Stimulated activated CD8-positive, alpha-beta memory T cell treated with anti-CD3 and anti-CD28 coated beads, Interleukin-15, amount 100 ng/mL, for 1 hour (primary cell): ENCODE measurements at regions not wholly inside any gene's neighbourhood (a gene's known extent, or its start where the extent isn't known, plus 50 kb on each side); places are given as distances from the start of the nearest gene placed in this dataset.

ENCODE experiments used
- DNase-seq: peaks from one replicate; pipeline ENCODE4 v3.0.0-alpha.2; 2020; ENCODE audit warnings: low read depth

DNA sequence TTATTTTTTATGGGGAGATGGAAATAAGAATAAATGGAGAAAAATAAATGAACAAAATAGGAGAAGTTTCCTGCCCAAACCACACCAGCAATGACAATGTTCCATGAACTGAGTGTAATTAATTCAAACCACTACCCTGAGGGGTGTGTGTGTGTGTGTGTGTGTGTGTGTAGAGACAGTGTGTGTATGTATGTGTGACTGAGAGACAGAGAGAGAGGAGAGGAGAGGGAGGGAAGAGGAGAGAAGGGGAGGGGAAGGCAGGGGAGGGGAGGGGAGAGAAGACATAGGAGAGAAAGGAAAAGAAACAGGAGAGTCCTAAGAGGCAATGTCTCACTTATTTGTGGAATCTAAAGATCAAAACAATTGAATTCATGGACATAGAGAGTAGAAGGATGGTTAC, 65.0 kb upstream of the POU2AF1 start:
- DNase-seq = no peak

DNA sequence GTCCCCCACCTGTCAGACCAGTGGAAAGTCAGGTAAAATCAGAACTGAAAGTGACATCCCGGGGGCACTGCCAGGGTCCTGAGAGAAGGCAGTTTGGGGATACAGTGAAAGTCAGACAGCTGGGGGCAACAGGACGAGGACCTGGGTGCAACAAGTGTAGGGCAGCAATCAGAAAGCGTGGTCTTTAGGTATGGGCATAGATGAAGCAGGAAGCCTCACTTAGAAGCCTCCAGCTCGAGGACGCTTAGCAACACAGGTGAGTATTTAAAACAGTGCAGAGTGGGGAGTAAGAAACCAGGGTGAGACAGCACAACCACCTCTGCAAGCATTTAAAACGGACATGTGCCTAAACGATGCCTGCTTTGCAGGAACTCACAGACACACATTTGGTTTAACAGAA, 64.6 kb upstream of the POU2AF1 start:
- DNase-seq = no peak

DNA sequence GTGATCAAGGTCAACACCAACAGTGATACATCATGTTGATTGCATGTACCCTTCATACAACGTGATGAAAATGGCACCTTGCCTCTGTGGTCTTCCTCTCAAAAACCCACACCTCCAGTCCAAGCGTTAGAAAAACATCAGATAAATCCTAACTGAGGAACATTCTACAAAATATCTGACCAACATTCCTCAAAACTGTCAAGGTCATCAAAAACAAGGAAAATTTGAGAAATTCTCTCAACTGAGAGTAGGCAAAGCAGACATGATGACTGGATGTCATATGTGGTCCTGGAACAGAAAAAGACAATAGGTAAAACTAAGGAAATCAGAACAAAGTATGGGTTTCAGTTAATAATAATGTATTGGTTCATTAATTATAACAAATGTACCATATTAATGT, 64.0 kb upstream of the POU2AF1 start:
- DNase-seq = no peak

DNA sequence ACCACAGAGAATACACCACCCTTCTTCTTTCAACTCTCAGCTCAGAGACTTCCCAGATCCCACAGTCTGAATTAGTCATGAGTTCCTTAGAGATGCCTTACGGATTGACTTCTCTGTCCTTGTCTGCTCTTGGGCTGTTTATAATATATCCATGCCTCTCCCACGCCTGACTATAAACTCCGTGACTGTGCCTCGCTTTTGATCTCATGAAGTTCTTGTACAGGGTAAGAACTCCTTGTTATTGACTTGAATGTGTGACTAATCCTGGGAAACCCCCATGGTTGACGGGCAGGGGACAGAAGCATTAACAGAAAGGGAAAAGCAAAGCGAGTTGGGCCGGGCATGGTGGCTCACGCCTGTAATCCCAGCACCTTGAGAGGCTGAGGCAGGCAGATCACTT, 62.4 kb upstream of the POU2AF1 start:
- no peak for DNase-seq

DNA sequence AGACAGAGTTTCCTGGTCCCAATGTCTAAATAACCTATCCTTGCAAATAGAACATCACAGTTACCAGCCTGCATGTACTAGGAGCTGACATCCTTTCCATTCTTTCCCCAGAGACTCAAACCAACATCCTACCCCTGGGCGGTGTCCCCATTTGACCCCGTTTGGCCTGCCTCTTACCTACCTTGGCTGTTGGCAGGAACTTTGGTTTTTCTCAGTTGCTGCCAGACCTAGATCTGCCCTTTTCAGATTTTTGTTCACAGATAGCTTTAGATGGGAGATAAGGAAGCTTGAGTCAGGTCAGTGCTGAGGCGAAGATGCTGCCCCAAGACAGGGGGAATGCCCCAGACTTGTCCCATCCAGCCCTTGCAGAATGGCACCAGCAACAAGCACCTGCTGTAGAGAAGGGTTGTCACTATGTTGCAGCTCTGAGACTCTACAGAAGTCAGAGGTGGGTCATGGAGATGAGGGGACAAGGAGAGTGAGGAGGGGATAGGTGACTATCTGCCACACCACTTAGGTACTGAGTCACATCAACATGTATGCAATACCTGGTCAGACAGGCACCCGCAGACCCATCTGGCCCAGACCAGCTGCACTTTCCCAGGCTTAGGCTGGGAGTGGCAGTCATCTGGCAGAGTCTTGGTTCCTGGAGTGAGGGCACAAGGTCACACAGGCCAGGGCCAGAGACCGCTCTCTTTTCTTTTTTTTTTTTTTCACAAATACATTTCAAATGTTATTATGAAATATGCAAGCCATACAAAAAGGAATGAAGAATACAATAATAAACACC, 61.5 kb upstream of the POU2AF1 start:
- DNase-seq = no peak

DNA sequence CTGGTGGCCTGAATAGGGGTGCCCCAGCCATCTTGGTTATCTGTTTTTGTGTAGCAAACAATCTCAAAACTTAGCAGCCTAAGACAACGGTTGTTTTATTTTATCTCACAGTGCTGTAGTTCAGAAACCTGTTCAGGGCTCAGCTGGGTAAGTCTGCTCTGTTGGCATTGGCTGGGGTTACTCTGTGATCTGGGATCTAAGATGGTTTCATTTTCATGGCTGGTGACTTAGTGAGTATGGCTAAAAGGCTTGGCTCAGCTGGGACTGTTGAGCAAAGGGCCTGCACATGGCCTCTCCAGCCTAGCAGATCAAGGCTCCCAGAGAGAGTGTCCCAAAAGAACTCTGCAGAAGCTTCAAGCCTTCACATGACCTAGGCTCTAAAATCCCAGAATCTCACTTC, 60.8 kb upstream of the POU2AF1 start:
- no peak for DNase-seq

DNA sequence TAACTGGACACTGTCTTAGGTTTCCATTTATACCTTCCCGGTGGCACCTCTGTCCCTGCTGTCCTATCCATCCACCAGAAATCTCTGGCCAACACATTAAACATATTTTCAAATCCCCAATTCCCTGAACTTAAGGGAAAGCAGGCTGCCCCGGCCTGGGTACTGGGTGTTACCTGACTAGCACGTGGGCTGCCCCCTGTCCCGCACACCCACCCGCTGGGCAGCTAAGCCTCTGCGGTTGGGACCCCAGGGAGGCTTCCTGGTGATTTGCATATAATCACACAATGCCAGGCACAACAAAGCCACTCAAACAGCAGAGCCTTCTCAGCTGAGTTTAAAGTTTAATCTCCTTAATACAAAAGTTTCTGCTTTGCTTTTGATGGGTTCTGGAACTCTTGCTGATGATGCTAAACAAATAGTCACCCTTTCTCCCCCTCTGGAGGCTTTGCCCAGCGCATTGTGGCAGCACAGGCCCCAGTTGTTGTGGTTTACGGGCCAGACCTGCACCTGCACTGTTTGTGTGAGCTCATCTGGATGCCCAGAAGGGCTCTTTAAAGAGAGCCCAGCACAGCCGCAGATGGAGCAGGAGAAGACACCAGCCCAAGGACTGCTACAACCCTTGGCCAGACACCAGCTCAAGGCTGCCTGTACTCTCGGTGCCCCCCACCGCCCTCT, 59.9 kb upstream of the POU2AF1 start:
- DNase-seq = no peak

DNA sequence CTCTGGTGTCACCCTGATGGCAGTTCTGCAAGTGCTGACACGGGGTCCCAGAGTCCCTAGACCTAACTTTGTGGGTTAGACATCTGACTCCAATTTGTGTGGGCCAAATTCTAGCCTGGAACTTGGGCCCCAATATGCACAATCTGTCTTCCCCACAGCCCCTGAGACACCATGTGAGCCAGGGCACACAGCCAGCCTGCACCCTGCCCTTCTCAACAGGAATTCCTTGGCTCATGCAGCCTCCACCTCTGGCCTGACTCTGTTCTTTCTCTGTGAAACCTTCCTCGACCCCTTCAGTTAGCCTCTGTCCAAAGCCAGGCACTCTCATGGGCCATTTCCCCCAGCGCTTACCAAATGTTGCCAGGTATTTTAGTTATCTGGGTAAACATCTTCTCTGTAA, 59.1 kb upstream of the POU2AF1 start:
- no peak for DNase-seq

DNA sequence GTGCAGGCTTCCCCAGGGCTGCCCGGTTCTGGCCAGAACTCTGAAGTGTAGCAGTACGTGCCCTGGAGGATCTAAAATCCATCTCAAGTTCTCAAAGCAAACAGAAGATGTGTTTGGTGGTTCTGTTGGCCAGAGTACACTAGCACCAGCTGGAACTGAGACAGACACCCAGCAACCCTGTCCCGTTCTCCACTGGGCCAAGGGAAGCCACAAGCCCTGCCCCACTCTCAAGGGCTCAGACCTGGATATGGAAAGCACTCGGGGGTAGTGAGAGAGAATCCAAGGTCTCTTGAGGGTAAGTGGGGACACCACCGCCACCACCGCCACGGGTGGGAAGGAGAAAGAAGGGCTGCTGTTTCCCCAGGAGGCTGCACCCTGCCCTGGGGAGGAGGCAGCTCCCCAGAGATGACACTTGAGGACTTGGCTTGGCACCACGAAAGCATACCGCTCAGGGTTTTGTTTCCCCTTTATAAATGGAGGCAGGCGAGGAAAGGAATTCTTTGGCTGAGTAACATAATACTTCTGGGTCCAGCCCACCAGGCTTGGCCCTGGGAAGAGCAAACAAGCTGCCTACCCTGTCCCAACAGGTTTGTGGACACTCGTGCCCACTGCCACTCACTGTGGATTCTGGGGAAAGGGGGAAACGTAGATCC, 56.1 kb upstream of the POU2AF1 start:
- no peak for DNase-seq

DNA sequence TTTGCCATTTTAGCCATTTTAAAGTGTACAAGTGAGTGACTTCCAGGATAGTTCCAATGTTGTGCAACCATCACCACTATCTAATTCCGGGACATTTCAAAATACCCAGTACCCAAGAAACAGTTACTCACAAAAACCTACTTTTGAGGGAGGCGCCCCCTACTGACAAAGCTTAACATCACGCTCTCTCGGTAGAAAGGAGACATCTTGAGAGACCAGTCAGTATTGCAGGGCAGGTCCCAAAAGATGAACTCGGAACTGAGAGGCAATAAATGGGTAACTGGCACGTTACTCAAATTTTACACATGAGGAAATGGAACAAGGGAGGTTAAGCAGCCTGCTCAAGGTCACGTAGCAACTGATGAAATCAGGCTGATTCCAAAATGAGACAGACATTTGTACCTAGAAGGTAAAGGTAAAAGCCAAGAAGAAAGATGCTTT, 50.0 kb upstream of the POU2AF1 start:
- DNase-seq = peak; percentile 14
